ENCODE measurements at regions not wholly inside any gene's neighbourhood (a gene's known extent, or its start where the extent isn't known, plus 50 kb on each side); places are given as distances from the start of the nearest gene placed in this dataset.

DNA sequence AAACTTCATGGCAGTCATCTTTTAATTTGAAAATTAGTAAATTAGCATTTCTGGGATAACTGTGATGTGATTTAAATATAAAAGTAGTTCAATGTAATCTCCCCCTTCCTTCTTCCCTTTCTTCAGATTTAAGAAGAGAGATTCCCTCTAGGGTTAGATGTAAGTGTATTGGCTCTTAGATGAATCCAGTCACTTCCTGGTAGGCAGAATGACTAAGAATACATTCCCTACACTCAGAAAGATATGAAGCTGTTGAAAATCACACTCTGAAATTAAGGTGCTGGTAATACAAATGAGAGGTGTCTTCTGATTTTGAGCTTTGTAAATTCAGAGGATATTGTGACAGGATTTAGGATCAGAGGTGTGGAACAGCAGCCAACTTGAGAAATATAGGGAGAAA, 71.6 kb downstream of the TDRD15 start:
- Histone ChIP-seq H3K79me1 (ENCODE audit: low read depth in 1 of 2, low read length in 2 of 2) (no peaks in the 10 kb centered on the region), H3K27ac (ENCODE audit: insufficient read depth, low read length) (no peak overlapping the region), H3K56ac (ENCODE audit: extremely low read depth, insufficient read depth, low read length) (no peak overlapping the region), H2BK120ac (ENCODE audit: low read depth, low read length) (no peak overlapping the region), H3K14ac (replicated peaks; ENCODE audit: low read depth, low read length) (no peak overlapping the region), H2BK15ac (ENCODE audit: low read depth, low read length) (no peak overlapping the region), H3K23ac (ENCODE audit: low read depth, low read length) (no peak overlapping the region), H3K4me1 (ENCODE audit: control insufficient read depth, insufficient read depth, low read length) (no peaks in the 10 kb centered on the region), H4K20me1 (ENCODE audit: insufficient read depth, low read length) (no peaks in the 10 kb centered on the region), H2AK9ac (replicated peaks; ENCODE audit: low read depth, low read length, poor library complexity) (no peak overlapping the region), H3K18ac (ENCODE audit: low read depth, low read length) (no peak overlapping the region), H2BK5ac (ENCODE audit: low read depth, low read length, poor library complexity, severe bottlenecking) (no peak overlapping the region), H3K4me3 (ENCODE audit: insufficient read depth, low read depth, low read length) (no peak overlapping the region), H4K5ac (ENCODE audit: low read depth, low read length) (no peak overlapping the region), H3K9me3 (ENCODE audit: control insufficient read depth, insufficient read depth, low read length) (no peaks in the 10 kb centered on the region), H2BK20ac (ENCODE audit: low read depth, low read length) (no peak overlapping the region), H2AK5ac (ENCODE audit: low read depth, low read length) (no peak overlapping the region), H3K4ac (ENCODE audit: low read depth, low read length) (no peak overlapping the region), H3K4me2 (ENCODE audit: low read depth, low read length) (no peak overlapping the region), H3K9ac (ENCODE audit: low read depth, low read length) (no peak overlapping the region), H2AFZ (replicated peaks; ENCODE audit: low read length, poor library complexity) (no peak overlapping the region), H3K27me3 (ENCODE audit: control insufficient read depth, insufficient read depth, low read length) (no peaks in the 10 kb centered on the region), H4K91ac (ENCODE audit: insufficient read depth, low read depth, low read length) (no peak overlapping the region), H3K9me1 (ENCODE audit: insufficient read depth, low read length) (no peaks in the 10 kb centered on the region), H3K36me3 (ENCODE audit: control insufficient read depth, insufficient read depth, low read length) (no peaks in the 10 kb centered on the region), H4K8ac (ENCODE audit: low read depth in 2 of 2, low read length in 2 of 2) (no peak overlapping the region)
- dilution Hi-C loops (cut with HindIII; ENCODE audit: low sequenced_read_pairs, unreplicated experiment) = no loop called here
- TF ChIP-seq RCOR1 (IDR thresholded peaks at IDR 0.05; ENCODE audit: insufficient replicate concordance, low read length) (no peak), RAD21 (IDR thresholded peaks at IDR 0.05; ENCODE audit: low read length) (no peak), BHLHE40 (IDR thresholded peaks at IDR 0.05; ENCODE audit: low read depth, low read length) (no peak), MAZ (IDR thresholded peaks at IDR 0.05; ENCODE audit: borderline replicate concordance, low read depth, low read length) (no peak)
- TF ChIP-seq, protein P1, sequence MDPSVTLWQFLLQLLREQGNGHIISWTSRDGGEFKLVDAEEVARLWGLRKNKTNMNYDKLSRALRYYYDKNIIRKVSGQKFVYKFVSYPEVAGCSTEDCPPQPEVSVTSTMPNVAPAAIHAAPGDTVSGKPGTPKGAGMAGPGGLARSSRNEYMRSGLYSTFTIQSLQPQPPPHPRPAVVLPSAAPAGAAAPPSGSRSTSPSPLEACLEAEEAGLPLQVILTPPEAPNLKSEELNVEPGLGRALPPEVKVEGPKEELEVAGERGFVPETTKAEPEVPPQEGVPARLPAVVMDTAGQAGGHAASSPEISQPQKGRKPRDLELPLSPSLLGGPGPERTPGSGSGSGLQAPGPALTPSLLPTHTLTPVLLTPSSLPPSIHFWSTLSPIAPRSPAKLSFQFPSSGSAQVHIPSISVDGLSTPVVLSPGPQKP (IDR thresholded peaks at IDR 0.05; ENCODE audit: borderline replicate concordance, low read depth, low read length) = no peak
- intact Hi-C loops (cut with micrococcal nuclease) = no loop called here
- DNase-seq (no peak), ATAC-seq (ENCODE audit: low read depth) (no peak)
- ChIA-PET CTCF (interaction anchor here (0.6 kb wide), 1 partner anchor 137 kb away, joined by 3 read pairs; no protein-coding TSS in a partner anchor), POLR2A (ENCODE audit: unreplicated experiment) (no interaction called here)
- no TSS peak for BruUV-seq (replicated peaks)
- in situ Hi-C loops (cut with MboI; ENCODE audit: low sequenced_read_pairs) = no loop called here

Data from IMR-90 (cell line).